ENCODE measurements at regions not wholly inside any gene's neighbourhood (a gene's known extent, or its start where the extent isn't known, plus 50 kb on each side); places are given as distances from the start of the nearest gene placed in this dataset.
A peak's percentile ranks its signal among the peaks of the same experiment; 100 is the strongest.

GRCh38 chr18:77572537-77572936 lies 322.9 kb downstream of the GALR1 start:
- no peak for DNase-seq
- no peak overlapping the region for H3K4me3 ChIP-seq
- intact Hi-C loops (cut with DNase I; ENCODE audit: low total_unique reads), result no loop called here
- H3K27me3 ChIP-seq (replicated peaks in 1 of 7), result peaks cover 0 to 26% (median 0%) of the 10 kb centered on the region in 7 donors
- TF ChIP-seq POLR2AphosphoS5 (IDR thresholded peaks at IDR 0.05) (no peak), POLR2A (IDR thresholded peaks at IDR 0.05) (no peak)
- TF ChIP-seq, protein P1, sequence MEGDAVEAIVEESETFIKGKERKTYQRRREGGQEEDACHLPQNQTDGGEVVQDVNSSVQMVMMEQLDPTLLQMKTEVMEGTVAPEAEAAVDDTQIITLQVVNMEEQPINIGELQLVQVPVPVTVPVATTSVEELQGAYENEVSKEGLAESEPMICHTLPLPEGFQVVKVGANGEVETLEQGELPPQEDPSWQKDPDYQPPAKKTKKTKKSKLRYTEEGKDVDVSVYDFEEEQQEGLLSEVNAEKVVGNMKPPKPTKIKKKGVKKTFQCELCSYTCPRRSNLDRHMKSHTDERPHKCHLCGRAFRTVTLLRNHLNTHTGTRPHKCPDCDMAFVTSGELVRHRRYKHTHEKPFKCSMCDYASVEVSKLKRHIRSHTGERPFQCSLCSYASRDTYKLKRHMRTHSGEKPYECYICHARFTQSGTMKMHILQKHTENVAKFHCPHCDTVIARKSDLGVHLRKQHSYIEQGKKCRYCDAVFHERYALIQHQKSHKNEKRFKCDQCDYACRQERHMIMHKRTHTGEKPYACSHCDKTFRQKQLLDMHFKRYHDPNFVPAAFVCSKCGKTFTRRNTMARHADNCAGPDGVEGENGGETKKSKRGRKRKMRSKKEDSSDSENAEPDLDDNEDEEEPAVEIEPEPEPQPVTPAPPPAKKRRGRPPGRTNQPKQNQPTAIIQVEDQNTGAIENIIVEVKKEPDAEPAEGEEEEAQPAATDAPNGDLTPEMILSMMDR (IDR thresholded peaks at IDR 0.05 in 8 of 11, conservative IDR thresholded peaks at IDR 0.05 in 3 of 11), result no peak
- no peaks in the 10 kb centered on the region for H3K36me3 ChIP-seq
- no peaks in the 10 kb centered on the region for H3K4me1 ChIP-seq
- peaks cover 0 to 22% (median 17%) of the 10 kb centered on the region in 8 donors for H3K9me3 ChIP-seq
- WGBS, 5 donors, result 64 to 88% (median 81%) methylated on average over 9 of the region's 9 CpGs
- H3K27ac ChIP-seq, result peak overlapping the region in 1 of 8 donors; percentile 21

DNA sequence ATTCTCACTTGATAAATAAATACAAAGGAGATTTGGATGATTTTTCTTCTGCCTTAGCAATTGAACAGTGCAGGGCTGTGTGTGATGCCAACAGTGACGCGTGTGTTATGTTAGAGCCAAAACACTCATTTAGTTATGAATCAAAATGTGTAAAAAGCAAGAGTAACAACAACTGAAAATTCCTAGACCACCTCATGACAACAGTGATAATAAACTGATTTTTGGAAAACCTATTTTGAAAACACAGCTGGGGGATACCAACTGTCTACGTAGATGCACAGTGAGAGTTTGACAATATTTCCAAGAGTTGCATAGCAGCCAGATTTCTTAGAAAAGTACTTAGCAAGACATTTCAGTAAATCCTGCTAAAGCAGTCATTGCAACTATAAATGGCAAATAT lies 323.9 kb downstream of the GALR1 start:
- H3K36me3 ChIP-seq, result no peaks in the 10 kb centered on the region
- H3K27me3 ChIP-seq (replicated peaks in 1 of 7), result peaks cover 0 to 35% (median 0%) of the 10 kb centered on the region in 7 donors
- H3K27ac ChIP-seq, result no peak overlapping the region
- TF ChIP-seq POLR2AphosphoS5 (IDR thresholded peaks at IDR 0.05) (no peak), POLR2A (IDR thresholded peaks at IDR 0.05) (no peak)
- TF ChIP-seq, protein P1 (IDR thresholded peaks at IDR 0.05 in 8 of 11, conservative IDR thresholded peaks at IDR 0.05 in 3 of 11), result no peak
- WGBS, 5 donors, result 88 to 95% (median 89%) methylated on average over 3 of the region's 3 CpGs
- intact Hi-C loops (cut with DNase I; ENCODE audit: low total_unique reads), result no loop called here
- H3K4me1 ChIP-seq, result no peaks in the 10 kb centered on the region
- H3K9me3 ChIP-seq, result peaks cover 0 to 14% (median 7%) of the 10 kb centered on the region in 8 donors
- no peak overlapping the region for H3K4me3 ChIP-seq
- no peak for DNase-seq

GRCh38 chr18:77590943-77591515 lies 341.4 kb downstream of the GALR1 start:
- intact Hi-C loops (cut with DNase I; ENCODE audit: low total_unique reads), result no loop called here
- WGBS, 5 donors, result 78 to 88% (median 87%) methylated on average over 7 of the region's 7 CpGs
- Histone ChIP-seq H3K9me3 (no peaks in the 10 kb centered on the region), H3K4me1 (no peaks in the 10 kb centered on the region), H3K27me3 (replicated peaks in 1 of 7) (peaks cover 0 to 14% (median 0%) of the 10 kb centered on the region in 7 donors), H3K27ac (no peak overlapping the region), H3K4me3 (no peak overlapping the region), H3K36me3 (no peaks in the 10 kb centered on the region)
- TF ChIP-seq POLR2A (IDR thresholded peaks at IDR 0.05) (no peak), POLR2AphosphoS5 (IDR thresholded peaks at IDR 0.05) (no peak)
- no peak for DNase-seq

DNA sequence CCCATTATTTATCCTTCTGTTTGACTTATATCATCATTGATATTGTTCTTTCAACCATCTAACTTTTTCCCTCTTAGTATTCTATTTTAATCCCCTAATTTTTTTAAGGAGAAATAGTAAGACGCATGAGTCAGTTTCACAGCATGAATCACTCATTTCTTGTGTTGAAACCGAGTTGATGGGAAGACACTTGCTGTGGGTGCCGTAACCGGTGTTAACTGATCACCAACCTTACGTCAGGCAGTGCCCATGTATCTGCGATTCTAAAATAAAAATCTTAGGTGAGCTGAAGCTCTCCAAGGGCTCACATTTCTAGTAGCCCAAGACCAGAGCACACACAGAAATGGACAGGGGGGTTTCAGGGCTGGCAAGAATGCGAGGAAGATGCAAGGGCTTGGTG lies 348.1 kb downstream of the GALR1 start:
- Histone ChIP-seq H3K9me3 (no peaks in the 10 kb centered on the region), H3K4me1 (no peaks in the 10 kb centered on the region), H3K4me3 (no peak overlapping the region), H3K36me3 (no peaks in the 10 kb centered on the region), H3K27ac (no peak overlapping the region), H3K27me3 (replicated peaks in 1 of 7) (peaks cover 0 to 14% (median 0%) of the 10 kb centered on the region in 7 donors)
- TF ChIP-seq, protein P1 (IDR thresholded peaks at IDR 0.05 in 8 of 11, conservative IDR thresholded peaks at IDR 0.05 in 3 of 11), result no peak
- no peak for TF ChIP-seq POLR2AphosphoS5 (IDR thresholded peaks at IDR 0.05)
- DNase-seq, result no peak
- WGBS, 5 donors, result 79 to 87% (median 85%) methylated on average over 7 of the region's 7 CpGs
- intact Hi-C loops (cut with DNase I; ENCODE audit: low total_unique reads), result no loop called here

Data from spleen (tissue), 11 donors.